Epithelial cell of esophagus (primary cell): ENCODE measurements at regions not wholly inside any gene's neighbourhood (a gene's known extent, or its start where the extent isn't known, plus 50 kb on each side); places are given as distances from the start of the nearest gene placed in this dataset.
"Not testable (repeated sequence)": the region's sequence is repeated elsewhere in the genome, so short reads cannot be mapped to it uniquely, and the experiment has no call there.

Experiments used
- DNase-seq: peaks from one replicate; pipeline ENCODE4 v3.0.0; 2010; ENCODE audit warnings: low read depth
- H3K4me3 ChIP-seq: 2 replicates; pipeline ENCODE4 v1.5.1; 2011; ENCODE audit warnings: mild to moderate bottlenecking, low read length, control low read depth
- CTCF ChIP-seq: IDR thresholded peaks from 2 replicates; pipeline ENCODE4 v1.5.1; 2011; ENCODE audit warnings: low read depth, mild to moderate bottlenecking, low read length, control low read depth, inconsistent platforms; ENCODE audit not compliant: insufficient read depth; ENCODE audit errors: missing control alignments

- TF ChIP-seq CTCF, result no peak
- no peak for DNase-seq
- no peak overlapping the region for H3K4me3 ChIP-seq
Observed at GRCh38 chr16:63410594-63410993, 1374.4 kb upstream of the CDH8 start.

GRCh38 chr16:63403792-63404191 is 1367.6 kb upstream of the CDH8 start:
- DNase-seq, result no peak
- TF ChIP-seq CTCF, result no peak

GRCh38 chr16:63388277-63388676 is 1352.0 kb upstream of the CDH8 start:
- H3K4me3 ChIP-seq, DNase-seq: not testable (repeated sequence)

More at GRCh38 chr16:63403792-63404191, 1367.6 kb upstream of the CDH8 start:
- no peak overlapping the region for H3K4me3 ChIP-seq

GRCh38 chr16:63385714-63386432 is 1349.6 kb upstream of the CDH8 start:
- no peak for DNase-seq
- TF ChIP-seq CTCF, result no peak
- no peak overlapping the region for H3K4me3 ChIP-seq

- DNase-seq, result no peak
- H3K4me3 ChIP-seq, result no peak overlapping the region
- TF ChIP-seq CTCF, result no peak
Observed at GRCh38 chr16:63373744-63374143, 1337.5 kb upstream of the CDH8 start.

- TF ChIP-seq CTCF, result no peak
- H3K4me3 ChIP-seq, result no peak overlapping the region
- no peak for DNase-seq
Observed at GRCh38 chr16:63372815-63373214, 1336.6 kb upstream of the CDH8 start.

GRCh38 chr16:63372283-63372682 is 1336.0 kb upstream of the CDH8 start:
- DNase-seq, result no peak
- no peak for TF ChIP-seq CTCF
- no peak overlapping the region for H3K4me3 ChIP-seq
